ENCODE measurements at regions not wholly inside any gene's neighbourhood (a gene's known extent, or its start where the extent isn't known, plus 50 kb on each side); places are given as distances from the start of the nearest gene placed in this dataset.

DNA sequence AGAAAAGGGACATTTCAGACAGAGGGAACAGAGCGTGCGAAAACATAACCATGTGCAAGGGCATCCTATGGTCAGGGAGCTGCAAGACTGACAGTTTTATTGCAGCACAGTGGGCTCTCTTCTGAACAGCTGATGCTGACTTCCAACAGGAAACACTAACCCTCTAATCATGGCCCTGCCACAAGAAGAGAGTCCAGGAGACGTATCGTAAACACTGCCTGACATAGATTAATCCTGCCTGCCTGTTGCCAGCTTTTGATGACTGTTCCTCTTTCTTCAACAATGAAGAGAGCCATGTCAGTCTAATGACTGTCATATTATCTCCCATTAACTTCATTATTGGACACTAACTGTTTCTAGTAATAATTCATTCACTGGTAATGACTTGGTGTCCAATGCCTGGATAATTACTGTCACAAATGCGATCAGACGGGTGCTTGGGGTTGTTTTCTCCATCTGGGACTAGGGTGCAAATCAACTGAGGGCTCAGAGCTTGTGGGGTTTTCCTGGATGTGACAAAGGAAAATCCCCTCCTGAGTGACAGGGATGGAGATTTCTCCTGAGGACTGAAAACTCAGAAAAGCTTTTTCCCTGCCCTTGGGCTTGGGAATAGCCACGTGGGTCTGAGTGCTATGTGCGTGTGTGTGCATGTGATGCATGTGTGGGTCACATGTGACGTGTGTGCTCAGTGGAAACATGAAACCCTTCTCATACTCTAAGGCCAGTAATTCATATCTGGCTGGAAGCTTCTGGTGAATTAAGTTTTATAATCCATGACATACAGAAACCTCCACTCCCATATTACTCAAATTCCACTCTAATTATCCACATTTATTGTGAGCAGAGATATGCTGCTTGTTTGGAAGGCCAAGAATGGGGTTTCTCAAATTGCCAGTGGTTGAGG, 144.0 kb upstream of the PLXNA2 start:
- Mint-ChIP-seq H3K36me3 (ENCODE audit: unreplicated experiment) (peaks cover 5% of the 10 kb centered on the region), H3K27ac (ENCODE audit: unreplicated experiment) (no peak overlapping the region), H3K9me3 (ENCODE audit: unreplicated experiment) (no peaks in the 10 kb centered on the region), H3K4me3 (ENCODE audit: unreplicated experiment) (no peak overlapping the region), H3K4me1 (ENCODE audit: low read depth, unreplicated experiment) (peaks cover 11% of the 10 kb centered on the region), H3K27me3 (ENCODE audit: unreplicated experiment) (peaks cover 2% of the 10 kb centered on the region)
- DNase-seq = no peak
- TF ChIP-seq, protein P1, sequence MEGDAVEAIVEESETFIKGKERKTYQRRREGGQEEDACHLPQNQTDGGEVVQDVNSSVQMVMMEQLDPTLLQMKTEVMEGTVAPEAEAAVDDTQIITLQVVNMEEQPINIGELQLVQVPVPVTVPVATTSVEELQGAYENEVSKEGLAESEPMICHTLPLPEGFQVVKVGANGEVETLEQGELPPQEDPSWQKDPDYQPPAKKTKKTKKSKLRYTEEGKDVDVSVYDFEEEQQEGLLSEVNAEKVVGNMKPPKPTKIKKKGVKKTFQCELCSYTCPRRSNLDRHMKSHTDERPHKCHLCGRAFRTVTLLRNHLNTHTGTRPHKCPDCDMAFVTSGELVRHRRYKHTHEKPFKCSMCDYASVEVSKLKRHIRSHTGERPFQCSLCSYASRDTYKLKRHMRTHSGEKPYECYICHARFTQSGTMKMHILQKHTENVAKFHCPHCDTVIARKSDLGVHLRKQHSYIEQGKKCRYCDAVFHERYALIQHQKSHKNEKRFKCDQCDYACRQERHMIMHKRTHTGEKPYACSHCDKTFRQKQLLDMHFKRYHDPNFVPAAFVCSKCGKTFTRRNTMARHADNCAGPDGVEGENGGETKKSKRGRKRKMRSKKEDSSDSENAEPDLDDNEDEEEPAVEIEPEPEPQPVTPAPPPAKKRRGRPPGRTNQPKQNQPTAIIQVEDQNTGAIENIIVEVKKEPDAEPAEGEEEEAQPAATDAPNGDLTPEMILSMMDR (IDR thresholded peaks at IDR 0.05; ENCODE audit: partially characterized antibody, unreplicated experiment) = no peak

DNA sequence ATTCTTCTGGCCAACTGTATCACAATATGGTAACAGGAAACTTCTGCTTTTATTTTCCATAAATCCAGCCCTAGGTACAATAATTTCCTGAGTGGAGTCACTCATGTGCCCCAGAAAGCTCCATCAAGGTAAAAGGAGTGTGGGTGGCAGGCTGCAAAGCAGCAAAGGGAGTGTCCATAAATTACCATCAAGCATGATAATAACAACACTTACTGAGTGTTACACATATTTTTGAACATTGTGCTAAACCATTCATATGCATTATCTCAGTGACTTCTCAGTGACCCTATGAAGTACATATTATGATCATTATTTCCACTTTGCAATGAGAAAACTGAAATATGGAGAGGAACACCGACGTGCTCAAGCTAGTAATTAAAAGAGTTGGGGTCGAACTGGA, 149.2 kb upstream of the PLXNA2 start:
- Mint-ChIP-seq H3K27ac (ENCODE audit: unreplicated experiment) (no peak overlapping the region), H3K4me3 (ENCODE audit: unreplicated experiment) (no peak overlapping the region), H3K4me1 (ENCODE audit: low read depth, unreplicated experiment) (peaks cover 11% of the 10 kb centered on the region), H3K27me3 (ENCODE audit: unreplicated experiment) (no peaks in the 10 kb centered on the region), H3K36me3 (ENCODE audit: unreplicated experiment) (no peaks in the 10 kb centered on the region), H3K9me3 (ENCODE audit: unreplicated experiment) (no peaks in the 10 kb centered on the region)
- TF ChIP-seq, protein P1 (IDR thresholded peaks at IDR 0.05; ENCODE audit: partially characterized antibody, unreplicated experiment) = no peak
- DNase-seq = no peak

GRCh38 chr1:208393826-208394225, 149.6 kb upstream of the PLXNA2 start:
- peaks cover 11% of the 10 kb centered on the region for H3K4me1 Mint-ChIP-seq (ENCODE audit: low read depth, unreplicated experiment)
- no peak for DNase-seq
- TF ChIP-seq, protein P1 (IDR thresholded peaks at IDR 0.05; ENCODE audit: partially characterized antibody, unreplicated experiment) = no peak
- no peaks in the 10 kb centered on the region for H3K9me3 Mint-ChIP-seq (ENCODE audit: unreplicated experiment)
- H3K27ac Mint-ChIP-seq (ENCODE audit: unreplicated experiment) = no peak overlapping the region
- H3K27me3 Mint-ChIP-seq (ENCODE audit: unreplicated experiment) = no peaks in the 10 kb centered on the region
- no peak overlapping the region for H3K4me3 Mint-ChIP-seq (ENCODE audit: unreplicated experiment)
- H3K36me3 Mint-ChIP-seq (ENCODE audit: unreplicated experiment) = no peaks in the 10 kb centered on the region

DNA sequence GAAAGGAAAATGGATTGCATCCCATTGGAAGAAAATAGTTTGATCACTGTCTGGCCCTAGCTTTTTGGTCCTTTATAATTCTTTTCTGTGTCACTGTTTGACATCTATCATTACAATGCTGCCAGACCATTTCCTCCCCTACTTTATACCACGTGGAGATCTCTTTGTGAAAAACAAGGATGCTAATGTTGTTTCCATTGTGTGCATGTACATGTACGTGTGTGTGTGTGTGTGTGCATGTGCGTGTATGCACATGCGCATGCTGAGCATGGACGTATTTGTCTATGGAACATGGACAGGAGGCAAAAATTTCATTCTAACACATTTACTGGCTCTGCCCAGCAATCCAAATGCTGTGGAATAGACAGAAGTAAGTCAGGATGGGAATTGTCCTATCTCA, 153.1 kb upstream of the PLXNA2 start:
- Mint-ChIP-seq H3K36me3 (ENCODE audit: unreplicated experiment) (no peaks in the 10 kb centered on the region), H3K27me3 (ENCODE audit: unreplicated experiment) (no peaks in the 10 kb centered on the region), H3K27ac (ENCODE audit: unreplicated experiment) (no peak overlapping the region), H3K9me3 (ENCODE audit: unreplicated experiment) (no peaks in the 10 kb centered on the region), H3K4me3 (ENCODE audit: unreplicated experiment) (no peak overlapping the region), H3K4me1 (ENCODE audit: low read depth, unreplicated experiment) (peaks cover 7% of the 10 kb centered on the region)
- TF ChIP-seq, protein P1 (IDR thresholded peaks at IDR 0.05; ENCODE audit: partially characterized antibody, unreplicated experiment) = no peak
- DNase-seq = no peak

GRCh38 chr1:208405014-208405413, 160.8 kb upstream of the PLXNA2 start:
- no peak for DNase-seq
- no peak overlapping the region for H3K27ac Mint-ChIP-seq (ENCODE audit: unreplicated experiment)
- H3K4me1 Mint-ChIP-seq (ENCODE audit: low read depth, unreplicated experiment) = peaks cover 9% of the 10 kb centered on the region
- no peak overlapping the region for H3K4me3 Mint-ChIP-seq (ENCODE audit: unreplicated experiment)
- H3K36me3 Mint-ChIP-seq (ENCODE audit: unreplicated experiment) = no peaks in the 10 kb centered on the region
- H3K9me3 Mint-ChIP-seq (ENCODE audit: unreplicated experiment) = peaks cover 1% of the 10 kb centered on the region
- TF ChIP-seq, protein P1 (IDR thresholded peaks at IDR 0.05; ENCODE audit: partially characterized antibody, unreplicated experiment) = no peak
- no peaks in the 10 kb centered on the region for H3K27me3 Mint-ChIP-seq (ENCODE audit: unreplicated experiment)
